ENCODE measurements at regions not wholly inside any gene's neighbourhood (a gene's known extent, or its start where the extent isn't known, plus 50 kb on each side); places are given as distances from the start of the nearest gene placed in this dataset.

- Histone ChIP-seq H3K4me3 (ENCODE audit: insufficient read depth, low read depth, low read length) (no peak overlapping the region), H2AFZ (replicated peaks; ENCODE audit: low read length, poor library complexity) (no peak overlapping the region), H2AK5ac (ENCODE audit: low read depth, low read length) (no peak overlapping the region), H2BK15ac (ENCODE audit: low read depth, low read length) (no peak overlapping the region), H3K27ac (ENCODE audit: insufficient read depth, low read length) (no peak overlapping the region), H2BK5ac (ENCODE audit: low read depth, low read length, poor library complexity, severe bottlenecking) (no peak overlapping the region), H3K18ac (ENCODE audit: low read depth, low read length) (no peak overlapping the region), H4K91ac (ENCODE audit: insufficient read depth, low read depth, low read length) (no peak overlapping the region), H3K9me3 (ENCODE audit: control insufficient read depth, insufficient read depth, low read length) (peaks cover 7% of the 10 kb centered on the region), H3K4ac (ENCODE audit: low read depth, low read length) (no peak overlapping the region), H3K36me3 (ENCODE audit: control insufficient read depth, insufficient read depth, low read length) (no peaks in the 10 kb centered on the region), H3K23ac (ENCODE audit: low read depth, low read length) (no peak overlapping the region), H4K8ac (ENCODE audit: low read depth in 2 of 2, low read length in 2 of 2) (no peak overlapping the region), H3K27me3 (ENCODE audit: control insufficient read depth, insufficient read depth, low read length) (no peaks in the 10 kb centered on the region), H3K4me2 (ENCODE audit: low read depth, low read length) (no peak overlapping the region), H4K20me1 (ENCODE audit: insufficient read depth, low read length) (no peaks in the 10 kb centered on the region), H3K9me1 (ENCODE audit: insufficient read depth, low read length) (no peaks in the 10 kb centered on the region), H3K79me1 (ENCODE audit: low read depth in 1 of 2, low read length in 2 of 2) (no peaks in the 10 kb centered on the region), H2BK20ac (ENCODE audit: low read depth, low read length) (no peak overlapping the region), H3K4me1 (ENCODE audit: control insufficient read depth, insufficient read depth, low read length) (no peaks in the 10 kb centered on the region), H2BK120ac (ENCODE audit: low read depth, low read length) (no peak overlapping the region), H3K9ac (ENCODE audit: low read depth, low read length) (no peak overlapping the region), H3K56ac (ENCODE audit: extremely low read depth, insufficient read depth, low read length) (no peak overlapping the region), H4K5ac (ENCODE audit: low read depth, low read length) (no peak overlapping the region), H2AK9ac (replicated peaks; ENCODE audit: low read depth, low read length, poor library complexity) (no peak overlapping the region), H3K14ac (replicated peaks; ENCODE audit: low read depth, low read length) (no peak overlapping the region)
- no CpG with 5 or more reads among the region's 1 CpG for WGBS, 2 experiments (ENCODE audit: extremely low coverage in 2 of 2, insufficient read length in 1 of 2)
- DNase-seq (no peak), ATAC-seq (ENCODE audit: low read depth) (no peak)
- dilution Hi-C loops (cut with HindIII; ENCODE audit: low sequenced_read_pairs, unreplicated experiment): no loop called here
- intact Hi-C loops (cut with micrococcal nuclease): no loop called here
- no TSS peak for BruUV-seq (replicated peaks)
- TF ChIP-seq USF2 (IDR thresholded peaks at IDR 0.05; ENCODE audit: low read depth, low read length) (no peak), RCOR1 (IDR thresholded peaks at IDR 0.05; ENCODE audit: insufficient replicate concordance, low read length) (no peak), RAD21 (IDR thresholded peaks at IDR 0.05; ENCODE audit: low read length) (no peak), SMC3 (IDR thresholded peaks at IDR 0.05; ENCODE audit: low read depth, low read length) (no peak), ELK1 (IDR thresholded peaks at IDR 0.05; ENCODE audit: borderline replicate concordance, low read depth, low read length) (no peak), MAZ (IDR thresholded peaks at IDR 0.05; ENCODE audit: borderline replicate concordance, low read depth, low read length) (no peak), RFX5 (IDR thresholded peaks at IDR 0.05; ENCODE audit: low read depth, low read length) (no peak), CEBPB (IDR thresholded peaks at IDR 0.05; ENCODE audit: low read depth, low read length) (no peak)
- CTCF ChIA-PET: no interaction called here
- in situ Hi-C loops (cut with MboI; ENCODE audit: low sequenced_read_pairs): no loop called here
- POLR2A ChIA-PET (ENCODE audit: unreplicated experiment): no interaction called here
Measured at GRCh38 chr3:13179181-13179580, 106.0 kb upstream of the IQSEC1 start.
